Lung (tissue), 11 donors: ENCODE measurements at regions not wholly inside any gene's neighbourhood (a gene's known extent, or its start where the extent isn't known, plus 50 kb on each side); places are given as distances from the start of the nearest gene placed in this dataset.

Experiments
- ATAC-seq: fragments of 200-7000 bp; cut with Tn5 transposase; one replicate; pipeline ENCODE4 v1.9.1; 2020; ENCODE audit warnings: moderate number of reproducible peaks; ENCODE audit not compliant: insufficient read depth, low FRiP score
- DNase-seq, 3 donors: peaks; one replicate each; pipeline ENCODE4 v3.0.0-alpha.2; 2013 to 2017
- H3K27ac ChIP-seq, 2 donors: one replicate each; pipeline ENCODE4 v1.5.1; 2013; ENCODE audit warnings: mild to moderate bottlenecking in 2 of 2, moderate library complexity in 2 of 2, control low read depth in 1 of 2, inconsistent platforms in 1 of 2, low read depth in 1 of 2, low read length in 1 of 2
- H3K27me3 ChIP-seq, 3 donors: one replicate each; pipeline ENCODE4 v1.5.1; 2013; ENCODE audit warnings: low read length in 2 of 3; ENCODE audit not compliant: control insufficient read depth in 3 of 3, insufficient read depth in 3 of 3
- H3K36me3 ChIP-seq, 4 donors: one replicate each; pipeline ENCODE4 v1.5.1; 2013; ENCODE audit warnings: low read length in 4 of 4, mild to moderate bottlenecking in 1 of 4, moderate library complexity in 1 of 4; ENCODE audit not compliant: control insufficient read depth in 4 of 4, insufficient read depth in 4 of 4
- H3K4me1 ChIP-seq, 5 donors: one replicate each; pipeline ENCODE4 v1.5.1; 2013; ENCODE audit warnings: low read length in 5 of 5, mild to moderate bottlenecking in 2 of 5, moderate library complexity in 1 of 5; ENCODE audit not compliant: control insufficient read depth in 5 of 5, insufficient read depth in 5 of 5
- H3K4me3 ChIP-seq: one replicate; pipeline ENCODE4 v1.5.1; 2013; ENCODE audit warnings: mild to moderate bottlenecking, control low read depth, moderate library complexity
- H3K9ac ChIP-seq, 2 donors: one replicate each; pipeline ENCODE4 v1.5.1; 2013; ENCODE audit warnings: low read length in 2 of 2, control low read depth in 1 of 2; ENCODE audit not compliant: insufficient read depth in 1 of 2
- H3K9me3 ChIP-seq, 4 donors: one replicate each; pipeline ENCODE4 v1.5.1; 2013; ENCODE audit warnings: low read length in 3 of 4, mild to moderate bottlenecking in 1 of 4, moderate library complexity in 1 of 4; ENCODE audit not compliant: control insufficient read depth in 4 of 4, insufficient read depth in 3 of 4
- CTCF ChIP-seq: IDR thresholded peaks from 2 replicates; pipeline ENCODE4 v1.5.1; 2012; ENCODE audit warnings: mild to moderate bottlenecking; ENCODE audit errors: control extremely low read depth, extremely low read depth
- WGBS, 2 donors: extraction: QIAGEN DNeasy Blood & Tissue Kit; methylation state at CpG; one replicate each; pipeline ENCODE4 v1.1.7; 2013; 5-methylcytosine and 5-hydroxymethylcytosine counted together
- donor health status: control.
- donor health status: control.
- donor health status: Bipolar disorder and iron deficiency.
- donor health status: healthy.
- donor health status: DM: yes; HTN: yes; CAD: no.

DNA sequence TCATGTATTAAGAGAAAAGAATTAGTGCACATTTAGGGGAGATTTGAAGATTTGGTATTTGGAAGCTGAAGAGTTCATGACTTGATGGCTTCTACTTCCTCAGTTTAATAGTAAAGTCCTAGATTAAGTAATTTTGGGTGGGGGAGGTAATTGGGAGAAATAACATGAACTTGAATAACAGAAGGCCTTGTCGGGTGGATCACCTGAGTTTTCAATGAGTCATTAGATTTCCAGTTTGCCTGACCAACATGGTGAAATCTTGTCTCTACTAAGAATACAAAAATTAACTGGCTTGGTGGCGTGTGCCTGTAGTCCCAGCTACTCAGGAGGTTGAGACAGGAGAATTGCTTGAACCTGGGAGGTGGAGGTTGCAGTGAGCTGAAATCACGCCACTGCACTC, 181.0 kb downstream of the GJA1 start:
- Histone ChIP-seq H3K36me3 (no peaks in the 10 kb centered on the region), H3K4me1 (peaks cover 0 to 10% (median 0%) of the 10 kb centered on the region in 5 donors), H3K9me3 (no peaks in the 10 kb centered on the region), H3K4me3 (no peak overlapping the region), H3K9ac (no peak overlapping the region), H3K27me3 (no peaks in the 10 kb centered on the region), H3K27ac (no peak overlapping the region)
- no peak for TF ChIP-seq CTCF
- DNase-seq, result no peak
- no peak for ATAC-seq
- WGBS, 2 donors, result 92 to 94% methylated on average over 3 of the region's 3 CpGs

DNA sequence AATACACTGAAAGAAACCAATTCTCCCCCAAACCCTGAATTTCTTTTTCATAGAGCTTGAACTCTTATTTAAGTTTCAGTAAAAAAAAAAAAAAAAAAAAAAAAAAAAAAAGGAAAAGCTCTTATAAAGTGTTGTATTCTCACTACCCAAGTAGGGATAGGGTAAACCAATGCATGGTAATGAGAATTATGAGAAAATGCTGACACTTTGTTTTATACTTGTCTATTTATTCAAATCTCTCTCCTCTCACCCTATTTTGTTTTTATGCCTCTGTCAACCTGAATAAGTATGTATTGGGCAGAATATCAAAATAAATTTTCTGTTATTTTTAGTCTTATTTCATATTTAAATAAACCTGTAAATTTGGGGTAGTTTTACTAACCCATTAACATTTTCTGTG, 181.9 kb downstream of the GJA1 start:
- no peak overlapping the region for H3K4me3 ChIP-seq
- H3K27ac ChIP-seq, result no peak overlapping the region
- no peak for DNase-seq
- no peaks in the 10 kb centered on the region for H3K9me3 ChIP-seq
- H3K27me3 ChIP-seq, result no peaks in the 10 kb centered on the region
- no peak for TF ChIP-seq CTCF
- peaks cover 0 to 5% (median 0%) of the 10 kb centered on the region in 5 donors for H3K4me1 ChIP-seq
- H3K36me3 ChIP-seq, result no peaks in the 10 kb centered on the region
- H3K9ac ChIP-seq, result no peak overlapping the region
- no peak for ATAC-seq

- ATAC-seq (no peak), DNase-seq (no peak)
- no peaks in the 10 kb centered on the region for H3K9me3 ChIP-seq
- no peaks in the 10 kb centered on the region for H3K27me3 ChIP-seq
- TF ChIP-seq CTCF, result no peak
- H3K36me3 ChIP-seq, result no peaks in the 10 kb centered on the region
- H3K9ac ChIP-seq, result no peak overlapping the region
- WGBS, 2 donors, result 63% methylated on average over 2 of the region's 2 CpGs
- no peak overlapping the region for H3K27ac ChIP-seq
- no peak overlapping the region for H3K4me3 ChIP-seq
- no peaks in the 10 kb centered on the region for H3K4me1 ChIP-seq
Observed at GRCh38 chr6:121619013-121619412, 183.6 kb downstream of the GJA1 start.

DNA sequence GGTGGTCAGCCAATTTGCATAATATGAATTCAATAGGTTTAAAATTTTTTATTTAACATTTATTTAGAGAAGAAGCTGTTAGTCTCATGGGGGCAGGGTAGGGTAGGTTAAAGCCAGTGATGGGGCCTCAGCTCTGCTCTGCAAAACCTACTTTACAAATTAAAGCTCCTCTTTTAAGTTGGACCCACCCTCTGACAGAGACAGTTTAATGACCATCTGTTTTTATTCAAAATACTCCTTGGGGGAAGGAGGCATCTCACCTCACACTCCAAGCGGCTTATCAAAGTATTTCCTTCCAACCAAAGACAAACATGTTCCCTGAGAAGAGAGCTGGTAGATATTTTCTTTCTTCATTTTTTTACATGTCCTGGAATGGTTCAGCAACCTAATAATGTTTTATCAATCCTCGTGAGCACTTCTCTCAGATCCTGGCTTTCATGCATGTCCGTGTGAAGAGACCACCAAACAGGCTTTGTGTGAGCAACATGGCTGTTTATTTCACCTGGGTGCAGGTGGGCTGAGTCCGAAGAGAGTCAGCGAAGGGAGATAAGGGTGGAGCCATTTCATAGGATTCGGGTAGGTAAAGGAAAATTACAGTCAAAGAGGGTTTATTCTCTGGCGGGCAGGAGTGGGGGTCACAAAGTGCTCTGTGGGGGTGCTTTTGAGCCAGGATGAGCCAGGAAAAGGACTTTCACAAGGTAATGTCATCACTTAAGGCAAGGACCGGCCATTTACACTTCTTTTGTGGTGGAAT, 184.7 kb downstream of the GJA1 start:
- Histone ChIP-seq H3K9ac (no peak overlapping the region), H3K27me3 (no peaks in the 10 kb centered on the region), H3K4me3 (no peak overlapping the region), H3K4me1 (no peaks in the 10 kb centered on the region), H3K9me3 (no peaks in the 10 kb centered on the region), H3K36me3 (no peaks in the 10 kb centered on the region), H3K27ac (no peak overlapping the region)
- ATAC-seq (no peak), DNase-seq (no peak)
- 80 to 89% methylated on average over 7 of the region's 8 CpGs for WGBS, 2 donors
- TF ChIP-seq CTCF, result no peak
